ENCODE measurements at regions not wholly inside any gene's neighbourhood (a gene's known extent, or its start where the extent isn't known, plus 50 kb on each side); places are given as distances from the start of the nearest gene placed in this dataset.

- no peak for TF ChIP-seq POLR2AphosphoS5 (IDR thresholded peaks at IDR 0.05)
- TF ChIP-seq CTCF (IDR thresholded peaks at IDR 0.05; ENCODE audit: poor library complexity, severe bottlenecking), result no peak
- no peak for TF ChIP-seq MXI1 (conservative IDR thresholded peaks at IDR 0.05; ENCODE audit: poor library complexity, severe bottlenecking)
- TF ChIP-seq EZH2 (IDR thresholded peaks at IDR 0.05; ENCODE audit: borderline replicate concordance, insufficient read depth, low read length, poor library complexity, severe bottlenecking), result no peak
- no peak for TF ChIP-seq EP300 (conservative IDR thresholded peaks at IDR 0.05; ENCODE audit: poor library complexity, severe bottlenecking)
- TF ChIP-seq REST (IDR thresholded peaks at IDR 0.05; ENCODE audit: borderline replicate concordance), result no peak
Observed at GRCh38 chr15:20341901-20342600, 199.5 kb downstream of the GOLGA6L6 start.

All from neural cell (in vitro differentiated cells).